PFSK-1 (cell line): ENCODE measurements at regions not wholly inside any gene's neighbourhood (a gene's known extent, or its start where the extent isn't known, plus 50 kb on each side); places are given as distances from the start of the nearest gene placed in this dataset.

Experiments used
- REST ChIP-seq, 2 experiments: IDR thresholded peaks; 2 replicates each; pipeline versions ENCODE4 v1.6.1 to v1.8.0; 2011 to 2012; ENCODE audit warnings: low read depth in 2 of 2, low read length in 2 of 2, control low read depth in 1 of 2, inconsistent platforms in 1 of 2, mild to moderate bottlenecking in 1 of 2, moderate library complexity in 1 of 2; ENCODE audit not compliant: insufficient read depth in 1 of 2
- TAF1 ChIP-seq: IDR thresholded peaks from 2 replicates; pipeline ENCODE4 v1.6.1; 2012; ENCODE audit warnings: low read length, control low read depth, borderline replicate concordance; ENCODE audit not compliant: insufficient read depth

- TF ChIP-seq TAF1 = no peak
- no peak for TF ChIP-seq REST (IDR thresholded peaks at IDR 0.05; ENCODE audit: insufficient read depth in 1 of 2, low read depth in 2 of 2, low read length in 2 of 2)
Observed at GRCh38 chr9:109894921-109895758, 115.1 kb downstream of the PALM2AKAP2 start.
